Effector memory CD8-positive, alpha-beta T cell (primary cell): ENCODE measurements at regions not wholly inside any gene's neighbourhood (a gene's known extent, or its start where the extent isn't known, plus 50 kb on each side); places are given as distances from the start of the nearest gene placed in this dataset.
"Not testable (repeated sequence)": the region's sequence is repeated elsewhere in the genome, so short reads cannot be mapped to it uniquely, and the experiment has no call there.

Experiments
- ATAC-seq: fragments of 150-1000 bp; cut with Tn5 transposase; replicated peaks from 2 replicates; pipeline ENCODE4 v1.10.0; 2021; ENCODE audit warnings: mild to moderate bottlenecking, moderate library complexity
- DNase-seq, 3 experiments: peaks; one replicate each; pipeline ENCODE4 v3.0.0; 2021
- H3K27ac Mint-ChIP-seq, 2 donors: one replicate each; pipeline ENCODE4 v1.8.0; 2022; ENCODE audit warnings: mild to moderate bottlenecking in 2 of 2, mixed read lengths in 2 of 2, moderate library complexity in 2 of 2
- H3K27me3 Mint-ChIP-seq, 2 donors: one replicate each; pipeline ENCODE4 v1.8.0; 2022; ENCODE audit warnings: mixed read lengths in 2 of 2
- H3K36me3 Mint-ChIP-seq: one replicate; pipeline ENCODE4 v1.8.0; 2022; ENCODE audit warnings: mild to moderate bottlenecking, moderate library complexity, mixed read lengths; ENCODE audit not compliant: insufficient read depth
- H3K4me1 Mint-ChIP-seq, 2 donors: one replicate each; pipeline ENCODE4 v1.8.0; 2022; ENCODE audit warnings: low read depth in 2 of 2, mixed read lengths in 2 of 2
- H3K4me3 Mint-ChIP-seq, 2 donors: one replicate each; pipeline ENCODE4 v1.8.0; 2022; ENCODE audit warnings: mild to moderate bottlenecking in 2 of 2, mixed read lengths in 2 of 2, moderate library complexity in 2 of 2
- H3K9me3 Mint-ChIP-seq, 2 donors: one replicate each; pipeline ENCODE4 v1.8.0; 2022; ENCODE audit warnings: mixed read lengths in 2 of 2

GRCh38 chr4:42205541-42205940 is 53.1 kb upstream of the BEND4 start:
- H3K9me3 Mint-ChIP-seq: no peaks in the 10 kb centered on the region
- DNase-seq: no peak
- no peaks in the 10 kb centered on the region for H3K36me3 Mint-ChIP-seq
- no peaks in the 10 kb centered on the region for H3K4me1 Mint-ChIP-seq
- peaks cover 15 to 21% of the 10 kb centered on the region in 2 donors for H3K27me3 Mint-ChIP-seq
- no peak overlapping the region for H3K4me3 Mint-ChIP-seq
- no peak for ATAC-seq
- H3K27ac Mint-ChIP-seq: no peak overlapping the region

GRCh38 chr4:42216664-42217063 is 64.2 kb upstream of the BEND4 start:
- Mint-ChIP-seq H3K9me3 (no peaks in the 10 kb centered on the region), H3K4me3 (no peak overlapping the region), H3K4me1 (no peaks in the 10 kb centered on the region), H3K27me3 (peaks cover 0 to 24% of the 10 kb centered on the region in 2 donors), H3K36me3 (no peaks in the 10 kb centered on the region), H3K27ac (no peak overlapping the region)
- ATAC-seq (no peak), DNase-seq (no peak)

DNA sequence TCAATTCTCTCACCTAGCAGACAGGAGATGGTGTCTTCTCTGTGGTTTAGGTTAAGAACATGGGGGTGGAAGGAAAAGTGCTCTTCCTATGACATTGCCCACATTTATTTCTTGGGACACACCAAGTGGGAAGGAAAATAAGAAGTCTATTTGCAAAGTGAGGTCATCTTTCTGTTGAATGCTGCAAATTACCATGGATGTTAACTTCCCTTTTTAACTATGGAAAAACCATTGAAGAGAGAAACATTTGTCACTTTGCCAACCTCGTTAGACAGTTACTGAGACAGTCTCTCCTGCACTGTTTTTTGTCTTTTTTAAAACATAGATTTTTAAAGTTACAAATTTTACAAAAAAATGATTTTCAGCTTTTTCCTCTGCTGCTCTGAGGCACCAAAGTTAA is 72.8 kb upstream of the BEND4 start:
- ATAC-seq (no peak), DNase-seq (no peak)
- Mint-ChIP-seq H3K4me1 (no peaks in the 10 kb centered on the region), H3K9me3 (peaks cover 0 to 7% of the 10 kb centered on the region in 2 donors), H3K4me3 (no peak overlapping the region), H3K36me3 (no peaks in the 10 kb centered on the region), H3K27me3 (peaks cover 22 to 31% of the 10 kb centered on the region in 2 donors), H3K27ac (no peak overlapping the region)

GRCh38 chr4:42234817-42235216 is 82.4 kb upstream of the BEND4 start:
- Mint-ChIP-seq H3K27ac (no peak overlapping the region), H3K36me3 (no peaks in the 10 kb centered on the region), H3K27me3 (peaks cover 0 to 12% of the 10 kb centered on the region in 2 donors), H3K4me1 (no peaks in the 10 kb centered on the region), H3K9me3 (no peaks in the 10 kb centered on the region), H3K4me3 (no peak overlapping the region)
- no peak for ATAC-seq
- DNase-seq: no peak

DNA sequence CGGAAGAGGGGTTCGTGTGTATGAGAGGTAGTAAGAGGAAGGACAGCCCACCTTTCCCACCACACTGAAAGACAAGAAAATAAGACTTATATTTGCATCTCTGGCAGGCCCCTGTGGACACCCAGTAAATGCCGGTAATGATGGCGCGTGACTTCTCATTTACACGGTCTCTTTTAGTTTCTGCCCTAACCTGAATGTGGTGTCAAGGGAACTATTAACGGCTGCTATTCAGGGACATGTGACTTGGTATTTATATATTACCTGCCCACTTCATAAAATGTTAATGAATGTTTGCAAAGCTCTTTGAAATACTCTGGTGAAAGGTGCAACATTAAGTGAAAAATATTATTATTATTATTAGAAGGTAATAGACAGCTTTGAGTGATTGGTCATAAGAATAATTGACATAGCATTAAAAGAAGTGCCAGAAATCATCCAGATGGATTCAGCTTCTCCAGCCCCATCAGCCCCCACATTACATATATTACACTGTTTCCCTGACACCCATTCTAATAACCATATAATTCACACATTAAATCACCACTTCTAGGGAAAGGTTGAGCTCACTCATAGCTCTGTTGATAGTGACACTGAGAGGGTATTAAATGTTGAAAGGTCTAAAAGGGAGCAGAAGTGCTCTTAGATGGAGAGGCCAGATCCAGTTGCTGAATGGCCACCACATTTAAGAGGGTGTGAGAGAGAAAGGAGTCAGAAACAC is 83.0 kb upstream of the BEND4 start:
- Mint-ChIP-seq H3K4me3 (no peak overlapping the region), H3K27me3 (peaks cover 0 to 18% of the 10 kb centered on the region in 2 donors), H3K36me3 (no peaks in the 10 kb centered on the region), H3K9me3 (no peaks in the 10 kb centered on the region), H3K4me1 (no peaks in the 10 kb centered on the region), H3K27ac (no peak overlapping the region)
- DNase-seq (no peak), ATAC-seq (no peak)

DNA sequence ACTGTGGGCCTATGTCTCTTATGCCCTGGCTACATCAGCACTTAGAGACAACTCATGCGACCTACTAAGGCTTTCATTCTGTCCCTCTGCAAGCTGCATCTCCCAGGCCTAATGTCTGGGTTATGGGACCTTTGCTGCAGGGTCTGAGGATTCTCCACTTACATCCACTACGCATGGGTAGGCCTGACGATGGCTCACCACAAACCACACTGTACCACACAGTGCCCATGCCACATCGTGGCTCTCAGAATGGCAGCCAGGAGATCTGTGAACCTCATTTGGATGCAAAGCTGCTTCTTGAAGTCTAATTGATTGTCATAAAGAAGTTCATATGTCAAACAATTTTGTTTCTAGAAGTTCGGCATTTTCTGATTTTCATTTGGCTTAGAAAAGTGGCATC is 84.6 kb upstream of the BEND4 start:
- peaks cover 0 to 22% of the 10 kb centered on the region in 2 donors for H3K27me3 Mint-ChIP-seq

GRCh38 chr4:42237451-42237850 is 85.0 kb upstream of the BEND4 start:
- Mint-ChIP-seq H3K4me1 (no peaks in the 10 kb centered on the region), H3K9me3 (no peaks in the 10 kb centered on the region), H3K4me3 (no peak overlapping the region), H3K36me3 (no peaks in the 10 kb centered on the region), H3K27ac (no peak overlapping the region), H3K27me3 (peaks cover 0 to 22% of the 10 kb centered on the region in 2 donors)
- no peak for ATAC-seq
- no peak for DNase-seq

More for the DNA sequence above, 84.6 kb upstream of the BEND4 start:
- DNase-seq: no peak
- no peaks in the 10 kb centered on the region for H3K36me3 Mint-ChIP-seq
- no peaks in the 10 kb centered on the region for H3K4me1 Mint-ChIP-seq
- ATAC-seq: no peak
- no peak overlapping the region for H3K4me3 Mint-ChIP-seq
- H3K9me3 Mint-ChIP-seq: no peaks in the 10 kb centered on the region
- H3K27ac Mint-ChIP-seq: no peak overlapping the region

- H3K4me1 Mint-ChIP-seq: no peaks in the 10 kb centered on the region
- ATAC-seq (no peak), DNase-seq (no peak)
- H3K27me3 Mint-ChIP-seq: peaks cover 12 to 37% of the 10 kb centered on the region in 2 donors
- no peaks in the 10 kb centered on the region for H3K9me3 Mint-ChIP-seq
- H3K4me3 Mint-ChIP-seq: no peak overlapping the region
- H3K27ac Mint-ChIP-seq: no peak overlapping the region
- no peaks in the 10 kb centered on the region for H3K36me3 Mint-ChIP-seq
These were observed 96.5 kb upstream of the BEND4 start for GRCh38 chr4:42248972-42249371.

DNA sequence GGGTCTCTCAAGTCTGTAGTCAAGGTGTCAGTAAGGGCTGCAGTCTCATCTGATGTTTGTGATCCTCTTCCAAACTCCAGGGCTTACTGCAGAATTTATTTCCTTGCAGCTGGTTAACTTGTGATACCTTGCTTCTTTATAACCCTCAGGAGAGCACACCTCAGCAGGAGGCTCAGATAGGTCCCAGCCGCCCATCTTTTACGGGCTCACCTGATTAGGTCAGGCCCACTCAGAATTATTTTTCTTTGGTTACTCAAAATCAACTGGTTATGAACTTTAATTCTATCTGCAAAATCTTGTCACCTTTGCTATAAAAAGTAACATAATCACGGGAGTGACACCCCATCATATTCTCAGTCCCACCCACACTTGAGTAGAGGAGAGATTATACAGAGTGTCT is 99.9 kb upstream of the BEND4 start:
- Mint-ChIP-seq H3K27ac (no peak overlapping the region), H3K27me3 (peaks cover 10 to 33% of the 10 kb centered on the region in 2 donors), H3K4me1 (no peaks in the 10 kb centered on the region), H3K9me3 (no peaks in the 10 kb centered on the region), H3K36me3 (no peaks in the 10 kb centered on the region), H3K4me3 (no peak overlapping the region)
- ATAC-seq (no peak), DNase-seq (no peak)

DNA sequence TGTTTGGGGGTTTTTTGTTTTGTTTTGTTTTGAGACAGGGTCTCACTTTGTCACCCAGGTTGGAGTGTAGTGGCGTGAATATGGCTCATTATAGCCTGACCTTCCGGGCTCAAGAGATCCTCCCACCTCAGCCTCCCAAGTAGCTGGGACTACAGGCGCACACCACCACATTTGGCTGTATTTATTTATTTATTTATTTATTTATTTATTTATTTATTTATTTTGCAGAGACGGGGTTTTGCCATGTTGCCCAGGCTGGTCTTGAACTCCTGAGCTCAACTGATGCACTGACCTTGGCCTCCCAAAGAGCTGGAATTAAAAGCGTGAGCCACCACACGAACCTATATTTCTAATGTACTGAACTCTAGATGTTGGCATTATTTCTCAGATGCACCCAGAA is 105.2 kb upstream of the BEND4 start:
- not testable (repeated sequence) for DNase-seq, H3K4me1 Mint-ChIP-seq, H3K27me3 Mint-ChIP-seq, H3K4me3 Mint-ChIP-seq, H3K36me3 Mint-ChIP-seq, H3K27ac Mint-ChIP-seq, ATAC-seq, H3K9me3 Mint-ChIP-seq

DNA sequence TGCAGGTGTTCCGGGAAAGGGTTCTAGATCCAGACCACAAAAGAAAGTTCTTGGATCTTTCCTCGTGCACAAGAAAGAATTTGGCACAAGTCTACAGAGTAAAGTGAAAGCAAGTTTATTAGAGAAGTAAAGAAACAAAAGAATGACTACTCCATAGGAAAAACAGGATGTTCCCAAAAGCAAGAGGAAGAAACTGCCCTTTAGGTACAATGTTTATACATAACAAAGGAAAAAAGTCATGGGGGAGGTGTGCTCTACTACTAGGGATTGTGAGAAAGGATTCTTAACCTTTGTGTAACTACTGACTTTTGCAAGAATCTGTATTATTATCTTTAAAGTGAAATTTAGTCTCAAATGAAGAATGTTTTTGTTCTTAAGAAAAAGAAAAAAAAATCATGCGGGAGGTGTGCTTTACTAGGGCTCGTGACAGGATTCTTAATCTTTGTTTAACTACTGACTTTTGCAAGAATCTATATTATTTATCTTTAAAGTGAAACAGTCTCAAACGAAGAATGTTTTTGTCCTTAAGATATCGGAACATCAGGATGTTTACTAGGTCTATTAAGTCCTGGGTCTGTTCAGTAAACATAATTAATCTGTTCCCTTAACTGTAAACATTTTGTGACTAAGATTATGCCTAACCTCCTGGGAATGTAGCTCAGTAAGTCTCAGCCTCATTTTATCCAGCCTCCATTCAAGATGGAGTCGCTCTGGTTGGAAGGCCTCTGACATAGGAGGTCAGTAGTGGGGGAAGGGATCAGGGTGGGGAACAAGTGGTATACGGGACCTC is 110.4 kb upstream of the BEND4 start:
- DNase-seq (no peak), ATAC-seq (no peak)
- Mint-ChIP-seq H3K9me3 (no peaks in the 10 kb centered on the region), H3K4me1 (no peaks in the 10 kb centered on the region), H3K27me3 (peaks cover 0 to 9% of the 10 kb centered on the region in 2 donors), H3K27ac (no peak overlapping the region), H3K36me3 (no peaks in the 10 kb centered on the region), H3K4me3 (no peak overlapping the region)

DNA sequence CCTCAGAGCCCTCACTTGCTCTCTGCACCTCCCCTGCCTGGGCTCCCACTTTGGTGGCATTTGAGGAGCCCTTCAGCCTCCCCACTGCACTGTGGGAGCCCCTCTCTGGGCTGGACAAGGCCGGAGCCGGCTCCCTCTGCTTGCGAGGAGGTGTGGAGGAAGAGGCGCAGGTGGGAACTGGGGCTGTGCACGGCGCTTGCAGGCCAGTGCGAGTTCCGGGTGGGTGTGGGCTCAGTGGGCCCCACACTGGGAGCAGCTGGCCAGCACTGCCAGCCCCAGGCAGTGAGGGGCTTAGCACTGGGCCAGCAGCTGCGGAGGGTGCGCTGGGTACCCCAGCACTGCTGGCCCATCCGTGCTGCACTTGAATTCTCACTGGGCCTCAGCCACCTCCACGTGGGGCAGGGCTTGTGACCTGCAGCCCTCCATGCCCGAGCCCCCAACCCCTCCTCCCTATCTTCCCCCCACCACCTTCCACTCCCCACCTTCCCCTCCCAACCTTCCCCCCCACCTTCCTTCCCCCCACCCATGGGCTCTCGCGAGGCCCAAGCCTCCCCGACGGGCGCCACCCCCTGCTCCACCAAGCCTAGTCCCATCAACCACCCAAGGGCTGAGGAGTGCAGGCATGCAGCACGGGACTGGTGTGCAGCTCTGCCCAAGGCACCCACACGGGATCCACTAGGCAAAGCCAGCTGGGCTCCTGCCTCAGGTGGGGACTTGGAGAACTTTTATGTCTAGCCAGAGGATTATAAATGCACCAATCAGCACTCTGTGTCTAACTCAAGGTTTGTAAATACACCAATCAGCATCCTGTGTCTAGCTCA is 113.5 kb upstream of the BEND4 start:
- H3K36me3 Mint-ChIP-seq: no peaks in the 10 kb centered on the region
- H3K27ac Mint-ChIP-seq: no peak overlapping the region
- no peak overlapping the region for H3K4me3 Mint-ChIP-seq
- no peaks in the 10 kb centered on the region for H3K4me1 Mint-ChIP-seq
- peaks cover 7 to 9% of the 10 kb centered on the region in 2 donors for H3K27me3 Mint-ChIP-seq
- DNase-seq (no peak), ATAC-seq (no peak)
- H3K9me3 Mint-ChIP-seq: no peaks in the 10 kb centered on the region

DNA sequence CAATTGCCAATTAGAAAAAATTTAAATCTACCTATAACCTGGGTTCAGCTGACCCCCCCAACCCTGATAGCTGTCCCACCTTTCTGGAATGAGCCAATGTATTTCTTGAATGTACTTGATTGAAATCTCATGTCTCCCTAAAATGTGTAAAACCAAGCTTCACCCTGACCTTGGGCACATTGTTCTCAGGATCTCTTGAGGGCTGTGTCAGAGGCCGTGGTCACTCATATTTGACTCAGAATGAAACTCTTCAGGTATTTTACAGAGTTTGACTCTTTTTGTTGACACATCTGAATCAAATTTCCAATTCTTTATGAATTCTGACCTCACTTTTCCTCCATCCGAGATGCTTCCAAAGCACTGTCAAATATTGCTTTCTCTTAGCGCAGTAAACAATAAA is 115.3 kb upstream of the BEND4 start:
- DNase-seq (no peak), ATAC-seq (no peak)
- H3K4me3 Mint-ChIP-seq: no peak overlapping the region
- H3K36me3 Mint-ChIP-seq: no peaks in the 10 kb centered on the region
- no peaks in the 10 kb centered on the region for H3K4me1 Mint-ChIP-seq
- H3K9me3 Mint-ChIP-seq: no peaks in the 10 kb centered on the region
- H3K27ac Mint-ChIP-seq: no peak overlapping the region
- H3K27me3 Mint-ChIP-seq: peaks cover 7 to 9% of the 10 kb centered on the region in 2 donors
